ENCODE measurements at regions not wholly inside any gene's neighbourhood (a gene's known extent, or its start where the extent isn't known, plus 50 kb on each side); places are given as distances from the start of the nearest gene placed in this dataset.
"Not testable (repeated sequence)": the region's sequence is repeated elsewhere in the genome, so short reads cannot be mapped to it uniquely, and the experiment has no call there.

DNA sequence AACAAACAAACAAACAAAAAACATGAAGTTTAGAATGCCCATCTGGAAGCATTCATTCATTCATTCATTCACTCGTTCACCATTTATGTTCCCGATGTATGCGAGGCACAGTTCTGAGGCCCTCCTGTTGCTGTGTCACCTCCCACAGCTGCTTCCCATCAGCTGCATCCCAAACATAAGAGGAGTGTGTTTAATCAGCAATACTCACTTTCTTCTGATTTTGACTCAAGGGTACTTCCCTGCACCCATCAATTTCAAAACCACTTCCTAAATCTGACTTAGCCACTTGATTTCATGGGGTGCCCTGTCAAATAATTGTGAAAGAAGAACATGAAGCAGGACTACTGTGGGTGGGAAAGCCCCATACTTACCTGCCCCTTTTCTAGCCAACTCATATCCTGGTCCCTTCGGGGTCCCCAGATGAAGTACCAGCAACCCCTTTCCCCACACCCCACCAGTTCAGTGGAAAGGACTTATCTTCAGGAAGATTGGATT, 128.0 kb upstream of the IL12B start:
- peak; percentile 11 for DNase-seq

- no peak for DNase-seq
Measured at GRCh38 chr5:159459132-159459627, 128.9 kb upstream of the IL12B start.

- peak; percentile 5 for DNase-seq
Measured at GRCh38 chr5:159459951-159460538, 129.8 kb upstream of the IL12B start.

- DNase-seq, result no peak
Measured at GRCh38 chr5:159463590-159464321, 133.5 kb upstream of the IL12B start.

DNA sequence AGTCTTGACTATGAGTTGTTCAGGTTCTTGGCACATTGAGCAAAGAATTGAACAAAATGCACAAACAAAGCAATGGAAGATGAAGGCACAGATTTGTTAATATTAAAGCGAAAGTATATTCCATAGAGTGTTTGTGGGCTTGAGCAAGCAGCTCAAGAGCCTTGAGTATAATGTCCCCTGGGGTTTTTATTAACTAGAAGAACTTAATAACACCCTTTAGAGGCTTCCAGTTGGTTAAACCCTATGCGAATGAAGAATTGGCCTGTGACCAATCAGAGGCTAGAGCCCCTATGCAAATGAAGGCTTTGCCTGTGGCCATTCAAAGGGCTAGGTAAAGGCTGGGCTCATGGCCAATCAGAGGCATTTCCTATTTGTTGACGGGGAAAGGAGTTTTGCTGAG, 135.3 kb upstream of the IL12B start:
- no peak for DNase-seq

- no peak for DNase-seq
Measured at GRCh38 chr5:159467666-159468065, 137.4 kb upstream of the IL12B start.

- peak; percentile 59 for DNase-seq
Measured at GRCh38 chr5:159469496-159470372, 139.4 kb upstream of the IL12B start.

GRCh38 chr5:159471904-159472303, 141.6 kb upstream of the IL12B start:
- DNase-seq, result no peak

DNA sequence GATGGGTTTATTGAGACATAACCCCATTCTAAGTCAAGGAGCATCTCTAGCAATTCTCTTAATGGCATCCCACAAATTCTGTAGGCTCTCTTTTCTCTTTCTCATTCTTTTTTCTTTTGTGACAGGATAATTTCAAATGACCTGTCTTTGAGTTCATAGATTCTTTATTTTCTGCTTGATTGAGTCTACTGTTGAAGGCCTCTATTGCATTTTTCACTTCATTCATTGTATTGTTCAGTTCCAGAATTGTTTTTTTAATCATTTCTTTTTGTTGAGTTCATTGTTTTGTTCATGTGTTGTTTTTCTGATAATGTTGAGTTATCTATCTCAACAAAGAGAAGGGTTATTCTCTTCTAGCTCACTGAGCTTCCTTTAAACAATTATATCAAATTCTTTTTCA, 144.7 kb upstream of the IL12B start:
- DNase-seq, result no peak

DNA sequence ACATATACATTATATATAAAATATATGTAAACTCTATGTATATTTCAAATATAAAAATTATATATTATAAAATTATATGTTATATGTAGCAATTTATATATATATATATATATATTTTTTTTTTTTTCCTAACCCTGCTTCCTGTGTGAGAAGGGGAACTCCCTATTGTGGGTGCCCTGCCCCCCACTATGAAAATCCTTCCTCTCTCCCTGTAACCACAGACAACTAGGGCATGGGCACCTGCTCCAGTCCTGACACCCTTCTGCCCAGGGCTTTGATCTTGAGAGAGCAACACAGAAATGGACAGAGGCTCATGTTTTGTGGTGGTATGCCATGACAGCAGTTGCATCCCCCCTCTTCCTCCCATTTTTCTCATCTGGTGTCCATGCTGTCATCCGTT, 148.7 kb upstream of the IL12B start:
- DNase-seq, result no peak

DNA sequence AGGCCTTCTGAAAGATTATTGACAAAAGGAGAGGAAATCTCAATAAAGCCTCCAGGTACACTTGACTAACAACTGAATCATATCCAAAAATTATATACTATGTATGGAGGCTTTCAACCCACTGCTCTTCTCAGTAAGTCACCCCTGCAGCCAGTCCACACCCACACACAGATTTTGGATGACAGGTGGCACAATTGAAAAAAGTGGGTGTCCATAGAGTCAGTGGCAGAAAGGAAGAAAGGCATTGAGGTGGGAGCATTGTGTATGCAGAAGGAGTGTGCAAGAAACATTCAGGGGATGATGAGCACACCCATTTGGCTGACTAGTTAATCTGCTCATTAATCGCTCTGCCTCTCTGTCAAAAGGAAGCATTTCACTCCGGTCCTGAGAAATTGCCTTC, 150.6 kb upstream of the IL12B start:
- DNase-seq, result no peak

DNA sequence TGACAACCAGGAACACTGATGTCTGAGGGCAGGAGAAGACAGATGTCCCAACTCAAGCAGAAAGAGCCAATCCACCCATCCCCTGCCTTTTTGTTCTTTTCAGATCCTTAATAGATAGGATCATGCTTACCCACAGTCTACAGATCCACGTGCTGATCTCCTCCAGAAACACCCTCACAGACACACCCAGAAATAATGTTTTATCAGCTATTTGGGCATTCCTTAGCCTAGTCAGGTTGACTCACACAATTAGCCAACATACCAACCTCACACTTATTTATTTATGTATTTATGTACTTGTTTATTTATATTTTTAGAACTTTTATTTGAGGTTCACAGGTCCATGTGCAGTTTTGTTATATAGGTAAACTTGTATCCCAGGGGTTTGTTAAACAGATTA, 151.5 kb upstream of the IL12B start:
- no peak for DNase-seq

GRCh38 chr5:159486836-159487235, 156.5 kb upstream of the IL12B start:
- no peak for DNase-seq

GRCh38 chr5:159488516-159488915, 158.2 kb upstream of the IL12B start:
- DNase-seq, result no peak

GRCh38 chr5:159489779-159490178, 159.5 kb upstream of the IL12B start:
- no peak for DNase-seq

GRCh38 chr5:159490507-159490906, 160.2 kb upstream of the IL12B start:
- DNase-seq, result no peak

GRCh38 chr5:159493696-159494095, 163.4 kb upstream of the IL12B start:
- no peak for DNase-seq

- DNase-seq, result no peak
Measured at GRCh38 chr5:159496773-159497172, 166.5 kb upstream of the IL12B start.

DNA sequence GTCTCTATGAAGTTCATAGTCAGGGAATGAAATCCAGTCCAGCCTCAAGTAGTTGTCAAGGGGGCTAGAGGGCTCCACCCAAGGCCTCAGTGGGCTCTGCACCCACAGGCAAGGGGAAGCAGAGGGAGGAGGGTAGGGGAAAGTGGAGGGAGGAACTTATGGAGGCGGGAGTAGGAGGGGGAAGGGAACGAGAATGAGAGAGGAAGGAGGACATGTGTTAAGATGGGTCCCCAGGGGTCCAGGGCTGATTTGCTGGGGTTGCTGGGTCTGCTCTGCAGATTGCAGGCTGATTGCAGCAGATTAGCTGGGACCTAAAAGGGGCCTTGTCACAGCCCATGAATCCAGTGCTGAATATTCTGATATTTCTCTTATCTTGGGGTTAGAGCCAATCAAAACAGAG, 166.9 kb upstream of the IL12B start:
- no peak for DNase-seq

- no peak for DNase-seq
Measured at GRCh38 chr5:159498630-159499029, 168.3 kb upstream of the IL12B start.

DNA sequence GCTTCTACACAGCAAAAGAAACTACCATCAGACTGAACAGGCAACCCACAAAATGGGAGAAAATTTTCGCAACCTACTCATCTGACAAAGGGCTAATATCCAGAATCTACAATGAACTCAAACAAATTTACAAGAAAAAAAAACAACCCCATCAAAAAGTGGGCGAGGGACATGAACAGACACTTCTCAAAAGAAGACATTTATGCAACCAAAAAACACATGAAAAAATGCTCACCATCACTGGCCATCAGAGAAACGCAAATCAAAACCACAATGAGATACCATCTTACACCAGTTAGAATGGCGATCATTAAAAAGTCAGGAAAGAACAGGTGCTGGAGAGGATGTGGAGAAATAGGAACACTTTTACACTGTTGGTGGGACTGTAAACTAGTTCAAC, 171.8 kb upstream of the IL12B start:
- not testable (repeated sequence) for DNase-seq

DNA sequence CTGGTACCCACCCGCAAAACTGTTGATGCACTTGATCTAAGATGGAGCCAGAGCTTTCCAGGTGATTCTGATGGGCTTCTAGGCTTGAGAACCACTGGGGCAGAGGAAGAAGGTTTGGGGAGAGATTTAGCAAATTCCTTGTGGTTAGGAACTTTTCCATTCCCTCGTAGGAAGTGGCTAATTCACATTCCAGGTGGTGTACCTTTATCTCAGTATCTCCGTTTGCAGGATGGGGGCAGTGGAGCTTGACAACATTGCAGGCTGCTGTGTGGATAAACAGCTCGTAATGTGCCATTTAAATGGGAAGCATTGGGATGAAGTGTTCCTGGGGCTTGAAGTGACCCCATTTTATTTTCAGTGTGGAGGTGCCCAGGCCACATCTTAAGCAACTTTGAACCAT, 172.9 kb upstream of the IL12B start:
- no peak for DNase-seq

DNA sequence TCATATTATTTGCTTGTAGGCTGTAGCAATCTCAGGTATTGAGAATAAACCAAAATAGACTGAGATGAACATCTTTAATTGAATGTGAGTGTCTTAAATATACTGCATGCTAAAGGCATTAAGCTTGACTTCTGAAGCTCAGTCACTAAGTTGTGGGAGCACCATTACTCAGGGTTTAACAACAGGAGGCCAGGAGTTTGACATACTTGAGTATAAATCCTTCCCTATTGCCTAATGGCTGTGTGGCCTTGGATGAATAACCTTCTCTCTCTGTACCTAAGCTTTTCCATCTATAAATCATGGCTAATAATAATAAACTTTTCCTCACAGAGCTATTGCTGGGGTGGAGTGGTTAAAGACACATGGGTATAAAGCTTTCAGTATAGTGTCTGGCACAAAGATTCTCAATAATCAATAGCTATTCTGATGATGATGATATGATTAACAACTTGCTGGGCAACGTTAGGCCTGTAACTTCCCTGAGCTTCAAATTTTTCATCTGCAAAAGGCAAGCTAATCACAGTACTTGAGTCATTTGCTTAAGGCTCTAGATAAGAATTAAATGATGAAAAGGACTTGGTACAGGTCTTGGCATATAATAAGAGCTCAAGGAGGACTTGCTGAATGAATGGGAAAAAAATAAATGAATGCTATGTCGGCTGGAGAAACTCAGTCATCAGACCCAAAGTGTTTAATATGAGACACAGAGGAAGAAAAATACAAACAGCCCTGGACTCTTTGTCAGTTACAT, 174.0 kb upstream of the IL12B start:
- no peak for DNase-seq
